Activated naive CD4-positive, alpha-beta T cell treated with anti-CD3 and anti-CD28 coated beads, Interleukin-2, amount 50 U/mL, for 72 hours (primary cell): ENCODE measurements at regions not wholly inside any gene's neighbourhood (a gene's known extent, or its start where the extent isn't known, plus 50 kb on each side); places are given as distances from the start of the nearest gene placed in this dataset.
"Not testable (repeated sequence)": the region's sequence is repeated elsewhere in the genome, so short reads cannot be mapped to it uniquely, and the experiment has no call there.

ENCODE experiments used
- ATAC-seq, 2 donors: fragments of 150-1000 bp; cut with Tn5 transposase; 2 replicates each; pipeline ENCODE4 v1.10.0; 2021; ENCODE audit warnings: mild to moderate bottlenecking in 2 of 2, moderate library complexity in 2 of 2
- DNase-seq, 2 donors: peaks; one replicate each; pipeline ENCODE4 v3.0.0; 2021 to 2022; ENCODE audit warnings: low spot score in 2 of 2
- H3K27ac Mint-ChIP-seq, 2 donors: one replicate each; pipeline ENCODE4 v1.8.0; 2022; ENCODE audit warnings: mild to moderate bottlenecking in 2 of 2, mixed read lengths in 2 of 2
- H3K36me3 Mint-ChIP-seq, 2 donors: one replicate each; pipeline ENCODE4 v1.8.0; 2022; ENCODE audit warnings: mixed read lengths in 2 of 2
- H3K9me3 Mint-ChIP-seq, 2 donors: one replicate each; pipeline ENCODE4 v1.8.0; 2022; ENCODE audit warnings: mixed read lengths in 2 of 2

DNA sequence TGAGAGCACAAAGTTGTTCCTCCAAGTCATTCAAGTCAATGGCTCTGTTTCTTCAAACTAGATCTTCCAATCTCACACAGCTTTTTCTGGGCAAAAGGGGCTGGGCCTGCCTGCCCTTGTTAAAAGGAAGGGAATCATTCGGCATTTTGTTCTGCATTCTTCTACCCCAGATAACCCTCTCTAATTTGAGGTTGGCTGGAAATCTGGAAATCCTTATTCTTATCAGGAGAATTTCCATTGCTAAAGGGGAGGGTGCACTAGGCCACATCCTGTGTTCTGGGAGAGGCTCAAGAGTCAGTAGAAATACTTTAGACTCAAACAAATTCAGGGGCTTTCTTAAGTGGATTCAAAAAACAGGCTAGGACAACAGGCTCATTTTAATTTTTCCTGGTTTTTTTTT, 384.7 kb upstream of the ZNF462 start:
- no peak for DNase-seq
- H3K9me3 Mint-ChIP-seq: peaks cover 18 to 20% of the 10 kb centered on the region in 2 donors
- H3K27ac Mint-ChIP-seq: no peak overlapping the region
- peaks cover 6 to 15% of the 10 kb centered on the region in 2 donors for H3K36me3 Mint-ChIP-seq
- ATAC-seq: no peak

DNA sequence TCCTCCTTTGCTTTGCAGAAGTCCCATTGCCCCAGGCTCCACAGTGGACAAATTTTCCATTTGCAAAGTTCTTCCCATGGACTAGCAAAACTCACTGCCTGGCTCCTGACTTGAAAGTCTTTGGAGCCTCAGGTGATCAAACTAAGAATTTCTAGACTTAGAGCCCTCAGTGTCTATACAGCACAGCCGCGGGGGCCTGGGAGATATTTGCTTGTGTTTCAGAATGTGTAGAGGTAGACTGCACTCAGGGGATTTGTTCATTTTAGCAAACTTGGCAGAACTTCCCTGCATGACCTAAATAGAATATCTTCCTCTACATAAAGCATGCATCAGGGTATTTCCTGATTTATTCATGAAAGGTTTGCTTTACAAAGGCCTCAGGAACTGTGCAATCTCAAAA, 384.2 kb upstream of the ZNF462 start:
- H3K36me3 Mint-ChIP-seq: peaks cover 6 to 14% of the 10 kb centered on the region in 2 donors
- H3K9me3 Mint-ChIP-seq: peaks cover 15 to 18% of the 10 kb centered on the region in 2 donors
- ATAC-seq: no peak
- no peak for DNase-seq
- H3K27ac Mint-ChIP-seq: no peak overlapping the region

DNA sequence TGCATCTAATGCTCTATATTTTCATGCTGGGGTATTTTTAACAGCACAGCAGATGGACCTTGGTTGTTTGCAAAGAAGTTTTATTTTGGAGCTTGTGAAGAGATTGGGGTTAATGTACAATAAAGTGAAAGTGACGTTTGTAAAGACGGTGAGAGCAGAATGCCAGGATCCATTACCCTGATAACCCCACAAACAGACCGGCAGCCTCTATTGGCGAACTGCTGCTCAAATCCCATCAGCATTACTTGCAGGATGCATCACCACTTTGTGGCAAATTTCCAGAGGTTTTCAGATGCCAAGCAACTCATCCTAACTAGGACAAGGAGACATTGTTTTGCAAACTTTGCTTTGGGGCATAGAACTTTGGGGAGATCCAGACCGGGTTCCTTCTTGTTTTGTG, 383.3 kb upstream of the ZNF462 start:
- no peak for DNase-seq
- peaks cover 6 to 8% of the 10 kb centered on the region in 2 donors for H3K36me3 Mint-ChIP-seq
- H3K9me3 Mint-ChIP-seq: peaks cover 9 to 12% of the 10 kb centered on the region in 2 donors
- no peak overlapping the region for H3K27ac Mint-ChIP-seq
- no peak for ATAC-seq

DNA sequence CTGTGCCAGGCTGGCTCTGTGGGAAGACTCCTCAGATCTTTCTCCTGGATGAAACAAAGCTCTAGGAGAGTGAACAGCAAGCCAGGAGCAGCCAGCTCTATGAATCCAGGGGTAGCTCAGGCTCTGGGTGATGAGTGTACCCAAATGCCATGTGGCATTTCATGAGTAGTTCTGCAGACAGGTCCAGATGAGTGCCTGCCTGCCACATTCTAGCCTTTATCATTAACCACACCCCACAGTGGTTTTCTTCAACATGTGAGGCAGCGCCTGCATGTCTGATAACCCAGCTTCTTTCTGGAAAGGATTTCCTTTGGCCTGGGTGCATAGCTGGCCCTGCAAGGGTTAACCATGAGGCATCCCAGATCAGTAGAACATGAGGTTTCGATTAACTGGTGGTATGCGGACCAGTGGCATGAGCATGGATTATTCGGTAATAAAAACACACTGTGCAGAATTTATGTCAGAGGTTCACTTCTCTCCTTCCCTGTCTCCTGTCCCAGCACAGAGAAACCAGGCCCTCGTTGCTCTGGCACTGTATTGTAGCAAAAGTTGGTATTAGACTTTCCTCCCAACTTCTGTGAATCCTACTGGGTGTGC, 381.9 kb upstream of the ZNF462 start:
- ATAC-seq (no peak), DNase-seq (no peak)
- Mint-ChIP-seq H3K27ac (peak overlapping the region in 1 of 2 donors; percentile 12), H3K9me3 (peaks cover 3 to 9% of the 10 kb centered on the region in 2 donors), H3K36me3 (peaks cover 0 to 5% of the 10 kb centered on the region in 2 donors)

DNA sequence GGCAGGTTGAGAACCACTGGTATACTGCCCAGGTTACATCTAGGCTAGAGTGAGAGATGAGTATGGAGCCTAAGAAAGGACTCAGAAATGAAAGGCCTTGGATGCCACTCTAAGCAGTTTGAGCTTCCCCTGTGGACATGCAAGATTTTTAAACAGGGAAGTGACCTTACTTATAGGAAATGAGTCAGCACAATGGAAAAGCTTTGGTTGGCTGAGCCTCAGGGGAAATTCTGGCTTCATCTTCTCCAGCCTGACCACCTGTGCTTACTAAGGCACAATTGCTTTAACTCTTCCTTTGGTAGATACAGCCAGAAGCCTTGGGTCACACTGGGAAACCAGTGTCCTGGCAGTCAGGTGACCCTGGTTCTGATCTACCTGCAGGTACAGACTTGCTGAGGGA, 380.2 kb upstream of the ZNF462 start:
- Mint-ChIP-seq H3K27ac (no peak overlapping the region), H3K9me3 (peaks cover 6 to 10% of the 10 kb centered on the region in 2 donors), H3K36me3 (peaks cover 0 to 8% of the 10 kb centered on the region in 2 donors)
- DNase-seq (no peak), ATAC-seq (no peak)

DNA sequence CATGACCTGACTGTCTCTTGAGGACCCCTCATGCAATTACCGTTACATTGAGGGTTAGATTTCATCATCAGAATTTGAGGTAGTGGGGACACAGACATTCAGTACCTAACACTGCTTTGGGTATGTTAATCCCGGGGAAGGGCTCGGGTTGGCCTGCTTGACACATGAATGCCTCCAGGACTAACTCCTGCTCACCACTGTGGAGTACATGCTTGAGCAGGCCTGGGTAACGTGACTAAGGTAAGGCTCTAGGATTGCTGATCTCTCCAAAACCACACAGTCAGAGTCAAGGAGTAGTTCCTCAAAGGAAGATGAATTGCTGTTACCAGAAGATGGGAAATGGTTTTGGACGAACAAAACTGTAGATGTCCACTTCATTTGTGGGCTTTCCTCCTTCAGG, 376.3 kb upstream of the ZNF462 start:
- H3K36me3 Mint-ChIP-seq: peaks cover 0 to 15% of the 10 kb centered on the region in 2 donors
- H3K27ac Mint-ChIP-seq: no peak overlapping the region
- ATAC-seq (no peak), DNase-seq (no peak)
- H3K9me3 Mint-ChIP-seq: peaks cover 7 to 18% of the 10 kb centered on the region in 2 donors

DNA sequence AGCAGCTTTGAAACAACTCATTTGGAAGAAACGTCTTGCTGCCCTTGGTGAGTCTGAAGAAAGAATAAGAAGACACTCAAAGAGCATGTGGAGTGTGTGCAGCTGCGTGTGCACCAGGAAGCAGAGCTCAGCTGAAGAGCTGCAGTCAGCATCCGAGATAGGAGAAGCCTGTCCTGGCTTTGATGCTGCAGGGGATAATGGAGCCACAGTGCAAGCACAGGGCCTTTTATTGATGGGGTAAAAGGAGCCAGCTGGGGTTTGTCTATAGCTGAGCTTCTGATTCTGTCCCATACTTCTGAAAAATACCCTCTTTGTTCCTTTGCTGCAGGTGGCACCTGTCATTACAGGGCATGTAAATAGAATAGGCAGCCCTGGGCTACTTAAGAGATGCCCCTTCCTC, 375.7 kb upstream of the ZNF462 start:
- Mint-ChIP-seq H3K36me3 (peaks cover 0 to 15% of the 10 kb centered on the region in 2 donors), H3K27ac (no peak overlapping the region), H3K9me3 (peaks cover 7 to 19% of the 10 kb centered on the region in 2 donors)
- DNase-seq (no peak), ATAC-seq (no peak)

DNA sequence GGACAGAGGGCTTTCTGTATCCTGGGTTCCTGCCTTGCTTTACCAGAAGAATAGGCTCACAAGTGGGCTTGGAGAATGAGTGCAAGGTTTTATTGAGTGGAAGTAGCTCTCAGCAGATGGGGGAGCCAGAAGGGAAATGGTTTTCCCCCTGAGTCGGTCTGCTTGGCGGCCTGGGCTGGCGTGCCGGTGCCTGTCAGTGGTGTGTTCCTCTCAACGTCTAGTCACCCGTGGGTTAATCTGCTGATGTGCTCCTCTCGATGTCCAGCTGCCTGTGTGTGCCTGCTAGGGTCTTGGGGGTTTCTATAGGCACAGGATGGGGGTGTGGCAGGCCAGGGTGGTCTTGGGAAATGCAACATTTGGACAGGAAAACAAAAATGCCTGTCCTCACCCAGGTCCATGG, 370.8 kb upstream of the ZNF462 start:
- H3K27ac Mint-ChIP-seq, ATAC-seq, DNase-seq: not testable (repeated sequence)
- peaks cover 0 to 11% of the 10 kb centered on the region in 2 donors for H3K36me3 Mint-ChIP-seq
- peaks cover 7 to 20% of the 10 kb centered on the region in 2 donors for H3K9me3 Mint-ChIP-seq

DNA sequence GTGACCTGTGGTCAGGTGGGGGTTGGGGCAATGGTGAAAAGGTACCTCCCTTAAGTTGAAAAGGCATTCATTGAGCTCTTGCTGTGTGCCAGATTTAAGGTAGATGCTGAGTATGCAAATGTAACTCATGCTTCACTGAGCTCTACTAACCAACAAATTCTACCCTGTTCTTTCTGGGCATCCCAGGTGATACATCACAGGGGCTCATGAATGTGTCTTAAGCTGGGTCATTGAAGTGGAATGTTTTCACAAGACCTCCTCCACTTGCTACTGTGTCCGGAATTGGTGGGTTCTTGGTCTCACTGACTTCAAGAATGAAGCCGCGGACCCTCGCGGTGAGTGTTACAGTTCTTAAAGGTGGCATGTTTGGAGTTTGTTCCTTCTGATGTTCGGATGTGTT, 362.8 kb upstream of the ZNF462 start:
- no peak for DNase-seq
- peaks cover 10 to 20% of the 10 kb centered on the region in 2 donors for H3K9me3 Mint-ChIP-seq
- no peak for ATAC-seq

DNA sequence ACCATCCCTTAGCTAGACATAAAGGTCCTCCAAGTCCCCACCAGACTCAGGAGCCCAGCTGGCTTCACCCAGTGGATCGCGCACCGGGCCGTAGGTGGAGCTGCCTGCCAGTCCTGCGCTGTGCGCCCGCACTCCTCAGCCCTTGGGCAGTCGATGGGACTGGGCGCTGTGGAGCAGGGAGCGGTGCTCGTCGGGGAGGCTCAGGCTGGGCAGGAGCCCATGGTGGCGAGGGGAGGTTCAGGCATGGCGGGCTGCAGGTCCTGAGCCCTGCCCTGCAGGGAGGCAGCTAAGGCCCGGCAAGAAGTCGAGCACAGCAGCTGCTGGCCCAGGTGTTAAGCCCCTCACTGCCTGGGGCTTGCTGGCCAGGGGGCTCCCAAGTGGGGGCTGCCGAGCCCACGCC, 361.8 kb upstream of the ZNF462 start:
- not testable (repeated sequence) for DNase-seq, H3K27ac Mint-ChIP-seq, H3K36me3 Mint-ChIP-seq, ATAC-seq
- peaks cover 10 to 17% of the 10 kb centered on the region in 2 donors for H3K9me3 Mint-ChIP-seq

More for the DNA sequence above, 362.8 kb upstream of the ZNF462 start:
- Mint-ChIP-seq H3K36me3 (peaks cover 0 to 4% of the 10 kb centered on the region in 2 donors), H3K27ac (no peak overlapping the region)

DNA sequence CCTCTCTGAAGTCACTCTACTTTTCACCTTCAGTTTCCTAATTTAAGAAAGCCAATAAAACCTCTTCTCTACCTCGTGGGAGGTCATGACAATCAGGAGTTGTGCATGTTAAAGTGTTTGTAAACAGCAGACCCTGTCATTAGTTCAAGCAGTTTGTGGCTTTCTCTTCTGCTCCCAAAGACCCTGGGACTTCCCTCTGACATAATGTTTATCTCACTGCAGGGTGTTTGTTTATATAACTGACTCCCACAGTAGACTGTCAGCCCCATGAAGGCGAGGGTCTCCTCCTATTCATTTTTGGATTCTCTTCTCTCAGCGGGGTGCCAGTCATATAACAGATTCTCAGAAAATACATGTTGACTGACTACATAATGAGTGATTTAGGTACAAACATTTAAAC, 360.0 kb upstream of the ZNF462 start:
- no peak for ATAC-seq

DNA sequence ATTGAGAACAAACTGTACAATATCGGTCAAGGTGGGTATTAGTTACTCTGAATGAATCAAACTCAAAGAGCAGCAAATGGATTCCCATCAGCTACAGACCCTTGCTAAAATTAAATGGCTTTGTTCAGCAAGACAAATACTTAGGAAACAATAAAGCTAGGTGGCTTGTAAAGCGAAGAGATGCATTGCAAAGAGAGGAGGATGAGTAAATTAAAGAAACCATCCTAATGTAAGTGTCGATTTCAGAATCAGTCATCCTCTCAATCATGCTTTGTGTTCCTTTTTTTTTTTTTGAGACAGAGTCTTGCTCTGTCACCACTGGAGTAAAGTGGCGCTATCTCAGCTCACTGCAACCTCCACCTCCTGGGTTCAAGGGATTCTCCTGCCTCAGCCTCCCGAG, 359.2 kb upstream of the ZNF462 start:
- H3K27ac Mint-ChIP-seq: no peak overlapping the region
- peak in 1 of 2 donors; percentile 62 for ATAC-seq
- DNase-seq: no peak
- H3K36me3 Mint-ChIP-seq: peaks cover 0 to 5% of the 10 kb centered on the region in 2 donors
- H3K9me3 Mint-ChIP-seq: peaks cover 16 to 21% of the 10 kb centered on the region in 2 donors

More for the DNA sequence above, 360.0 kb upstream of the ZNF462 start:
- H3K36me3 Mint-ChIP-seq: peaks cover 0 to 5% of the 10 kb centered on the region in 2 donors
- DNase-seq: no peak
- peaks cover 16 to 21% of the 10 kb centered on the region in 2 donors for H3K9me3 Mint-ChIP-seq
- no peak overlapping the region for H3K27ac Mint-ChIP-seq

DNA sequence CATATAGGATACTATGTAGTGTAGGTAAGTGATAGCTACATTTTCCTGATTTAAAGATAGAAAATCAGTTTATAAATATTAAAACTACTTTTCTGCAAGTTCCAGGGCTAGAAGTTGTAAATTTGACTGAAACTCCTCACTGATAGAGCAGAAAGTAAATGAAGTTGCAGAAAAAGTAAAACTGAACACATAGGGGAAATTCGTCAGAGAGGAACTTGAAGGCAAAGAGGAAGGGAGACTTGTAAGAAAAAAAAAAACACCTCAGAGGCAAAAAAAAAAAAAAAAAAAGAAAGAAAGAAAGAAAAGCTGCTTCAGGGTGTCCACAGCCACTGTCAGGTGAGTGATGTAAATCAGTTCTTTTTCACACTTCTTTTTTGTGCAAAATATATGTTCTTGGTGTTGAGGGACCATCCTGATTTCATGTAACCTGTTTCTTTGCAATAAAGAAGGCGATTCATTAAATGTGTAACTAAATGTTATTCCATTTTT, 336.2 kb upstream of the ZNF462 start:
- H3K36me3 Mint-ChIP-seq: no peaks in the 10 kb centered on the region
- ATAC-seq: no peak
- peaks cover 4 to 14% of the 10 kb centered on the region in 2 donors for H3K9me3 Mint-ChIP-seq
- H3K27ac Mint-ChIP-seq: no peak overlapping the region
- no peak for DNase-seq

DNA sequence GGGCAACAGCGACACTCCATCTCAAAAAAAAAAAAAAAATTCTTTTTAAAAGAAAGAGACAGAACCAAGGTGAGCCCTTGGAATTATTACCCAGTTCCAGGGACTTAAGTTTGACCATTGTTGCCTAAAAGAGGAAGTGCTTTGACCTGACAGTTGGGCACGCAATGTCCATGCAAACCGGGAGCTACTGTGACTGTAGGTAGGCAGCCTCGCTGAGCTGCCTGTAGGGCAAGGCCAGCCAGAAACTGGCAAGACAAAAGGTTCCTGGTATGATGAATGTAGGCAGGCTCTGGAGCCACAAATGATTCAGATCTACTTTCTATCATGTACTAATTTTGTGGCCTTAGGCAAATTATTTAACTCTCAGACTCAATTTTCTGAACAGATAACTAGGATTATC, 334.8 kb upstream of the ZNF462 start:
- peaks cover 4 to 6% of the 10 kb centered on the region in 2 donors for H3K9me3 Mint-ChIP-seq
- ATAC-seq (no peak), DNase-seq (no peak)
- H3K27ac Mint-ChIP-seq: no peak overlapping the region
- H3K36me3 Mint-ChIP-seq: no peaks in the 10 kb centered on the region

DNA sequence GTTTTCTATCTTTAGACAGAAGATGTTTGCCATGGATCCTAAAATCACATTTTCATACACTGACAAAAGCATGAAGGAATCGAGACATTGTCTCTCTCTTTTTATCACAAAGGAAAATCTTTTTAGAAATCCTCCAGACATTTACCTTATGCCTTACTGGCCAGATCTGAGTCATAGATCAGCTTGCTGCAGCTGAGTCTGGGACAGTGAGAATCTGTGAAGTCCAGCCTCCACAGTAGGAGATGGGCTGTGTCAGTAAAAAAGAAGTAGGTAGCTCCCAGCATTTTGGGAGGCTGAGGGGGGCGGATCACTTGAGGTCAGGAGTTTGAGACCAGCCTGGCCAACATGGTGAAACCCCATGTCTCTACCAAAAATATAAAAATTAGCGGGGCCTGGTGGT, 333.4 kb upstream of the ZNF462 start:
- DNase-seq: no peak
- no peaks in the 10 kb centered on the region for H3K36me3 Mint-ChIP-seq
- H3K9me3 Mint-ChIP-seq: peaks cover 0 to 4% of the 10 kb centered on the region in 2 donors
- no peak for ATAC-seq
- H3K27ac Mint-ChIP-seq: no peak overlapping the region

DNA sequence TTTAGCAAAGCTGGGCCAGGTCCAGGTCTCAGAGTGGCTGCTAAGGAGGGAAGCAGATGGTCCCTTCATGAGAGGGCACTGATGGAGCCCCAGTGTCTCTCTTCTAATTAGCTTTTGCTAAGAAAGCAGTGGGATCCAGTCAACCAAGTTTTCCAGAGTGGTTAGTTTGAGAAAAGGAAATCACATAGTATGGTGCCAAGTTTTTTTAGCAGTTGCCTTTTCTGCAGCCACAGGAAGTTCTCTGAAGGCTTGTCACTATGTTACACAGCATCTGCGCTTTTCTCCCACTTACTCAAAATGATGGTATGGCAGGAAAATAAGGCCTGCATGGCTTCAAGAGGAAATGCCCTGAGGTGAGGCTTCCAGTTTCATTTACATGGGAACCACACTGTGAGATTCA, 331.5 kb upstream of the ZNF462 start:
- DNase-seq: no peak
- Mint-ChIP-seq H3K36me3 (no peaks in the 10 kb centered on the region), H3K27ac (no peak overlapping the region), H3K9me3 (peaks cover 3 to 4% of the 10 kb centered on the region in 2 donors)
- no peak for ATAC-seq

DNA sequence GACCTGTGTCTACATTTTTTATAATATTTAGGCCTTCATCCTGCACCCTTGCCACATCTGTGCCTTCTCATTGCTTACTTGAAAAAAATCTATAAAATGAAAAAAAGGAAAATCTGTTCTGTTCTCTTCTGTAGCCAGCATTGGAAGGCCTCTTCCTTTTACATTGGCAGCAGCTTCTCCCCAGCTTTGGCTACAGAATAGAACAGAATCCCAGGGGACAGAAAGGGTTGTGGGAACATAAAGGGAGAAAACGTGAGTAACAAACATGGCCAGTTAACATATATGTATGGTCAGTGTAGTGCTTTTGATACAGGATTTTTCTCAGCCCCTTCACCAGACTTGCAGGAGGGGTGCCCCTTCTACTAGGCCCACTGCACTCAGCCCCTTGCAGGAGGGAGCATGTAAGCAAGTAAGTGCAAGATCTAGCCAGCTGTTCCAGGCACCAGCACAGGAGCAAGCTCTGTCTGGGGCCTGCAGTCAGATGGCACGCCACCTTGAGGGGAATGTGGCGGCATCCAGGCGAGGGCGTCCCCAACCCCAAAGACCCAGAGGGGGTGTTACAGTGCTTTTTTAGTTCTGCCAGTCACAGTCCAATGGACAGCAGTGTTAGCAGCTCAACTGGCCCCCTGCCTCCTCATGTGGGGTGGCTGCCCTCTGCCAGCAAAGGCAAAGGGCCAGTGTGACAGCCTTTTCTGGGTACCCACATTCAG, 330.5 kb upstream of the ZNF462 start:
- peaks cover 2 to 3% of the 10 kb centered on the region in 2 donors for H3K9me3 Mint-ChIP-seq
- ATAC-seq: no peak
- H3K36me3 Mint-ChIP-seq: no peaks in the 10 kb centered on the region
- DNase-seq: no peak
- no peak overlapping the region for H3K27ac Mint-ChIP-seq

DNA sequence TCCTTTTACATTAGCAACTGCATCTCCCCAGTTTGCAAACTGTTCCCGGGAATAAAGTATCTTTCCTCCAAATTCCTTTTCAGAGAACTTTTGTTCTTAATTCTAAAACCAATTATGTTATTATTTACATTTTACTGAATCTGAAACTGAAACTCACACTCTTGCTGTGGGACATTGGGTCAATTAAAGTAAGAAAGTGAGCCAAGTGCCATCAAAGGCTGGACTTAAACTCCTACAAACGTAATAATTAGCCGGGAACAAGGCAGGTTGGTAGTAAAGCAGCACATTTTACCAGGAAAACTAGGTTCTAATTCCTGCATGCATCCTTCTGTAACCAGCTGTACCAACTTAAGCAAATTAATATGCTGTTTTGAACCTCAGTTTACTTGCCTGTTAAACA, 328.2 kb upstream of the ZNF462 start:
- ATAC-seq (no peak), DNase-seq (no peak)
- Mint-ChIP-seq H3K36me3 (no peaks in the 10 kb centered on the region), H3K27ac (no peak overlapping the region), H3K9me3 (peaks cover 0 to 3% of the 10 kb centered on the region in 2 donors)
